Colonic mucosa (tissue), 4 donors: ENCODE measurements at regions not wholly inside any gene's neighbourhood (a gene's known extent, or its start where the extent isn't known, plus 50 kb on each side); places are given as distances from the start of the nearest gene placed in this dataset.

Source experiments
- DNase-seq: peaks from one replicate; pipeline ENCODE4 v3.0.0-alpha.2; 2020
- H3K27ac ChIP-seq: fragments of 200-600 bp; one replicate; pipeline ENCODE4 v1.8.0; 2021
- H3K27me3 ChIP-seq: fragments of 200-600 bp; one replicate; pipeline ENCODE4 v1.8.0; 2021
- H3K36me3 ChIP-seq: fragments of 200-600 bp; one replicate; pipeline ENCODE4 v1.8.0; 2021
- H3K4me1 ChIP-seq: fragments of 200-600 bp; one replicate; pipeline ENCODE4 v1.8.0; 2021; ENCODE audit warnings: mild to moderate bottlenecking
- H3K4me3 ChIP-seq: fragments of 200-600 bp; one replicate; pipeline ENCODE4 v1.8.0; 2021
- H3K9ac ChIP-seq, 2 donors: one replicate each; pipeline ENCODE4 v1.7.0; 2013; ENCODE audit warnings: control low read depth in 2 of 2, low read depth in 2 of 2, low read length in 2 of 2
- H3K9me3 ChIP-seq: fragments of 200-600 bp; one replicate; pipeline ENCODE4 v1.8.0; 2021
- CTCF ChIP-seq: fragments of 200-600 bp; IDR thresholded peaks from one replicate; pipeline ENCODE4 v1.8.0; 2022; ENCODE audit warnings: antibody characterized with exemption, mild to moderate bottlenecking
- intact Hi-C: fragments of 100-400 bp; cut with DNase I; formaldehyde crosslinking; loops from one replicate; pipeline ENCODE4 v1.14.1; 2022
- donor health status: healthy.
- donor health status: DM: no; HTN: no; CAD: no.
- donor health status: DM: no; HTN: no; CAD: no.

GRCh38 chr17:62892061-62892675 lies 73.9 kb upstream of the TANC2 start:
- no peaks in the 10 kb centered on the region for H3K9me3 ChIP-seq
- H3K4me3 ChIP-seq, result no peak overlapping the region
- intact Hi-C loops, result no loop called here
- no peak overlapping the region for H3K27ac ChIP-seq
- DNase-seq, result no peak
- no peak for TF ChIP-seq CTCF
- no peaks in the 10 kb centered on the region for H3K27me3 ChIP-seq
- no peak overlapping the region for H3K9ac ChIP-seq
- H3K36me3 ChIP-seq, result no peaks in the 10 kb centered on the region
- no peaks in the 10 kb centered on the region for H3K4me1 ChIP-seq

- no peak overlapping the region for H3K9ac ChIP-seq
These were observed 74.4 kb upstream of the TANC2 start for GRCh38 chr17:62891659-62892058.

GRCh38 chr17:62888765-62889164 lies 77.3 kb upstream of the TANC2 start:
- no peaks in the 10 kb centered on the region for H3K27me3 ChIP-seq

More at GRCh38 chr17:62891659-62892058, 74.4 kb upstream of the TANC2 start:
- Histone ChIP-seq H3K36me3 (no peaks in the 10 kb centered on the region), H3K27ac (no peak overlapping the region), H3K27me3 (no peaks in the 10 kb centered on the region), H3K4me3 (no peak overlapping the region), H3K9me3 (no peaks in the 10 kb centered on the region), H3K4me1 (no peaks in the 10 kb centered on the region)
- no peak for DNase-seq
- TF ChIP-seq CTCF, result no peak
- intact Hi-C loops, result no loop called here

GRCh38 chr17:62888148-62888547 lies 77.9 kb upstream of the TANC2 start:
- intact Hi-C loops, result no loop called here
- Histone ChIP-seq H3K27ac (no peak overlapping the region), H3K4me3 (no peak overlapping the region), H3K36me3 (no peaks in the 10 kb centered on the region), H3K4me1 (no peaks in the 10 kb centered on the region), H3K9me3 (no peaks in the 10 kb centered on the region), H3K27me3 (no peaks in the 10 kb centered on the region), H3K9ac (no peak overlapping the region)
- no peak for TF ChIP-seq CTCF
- no peak for DNase-seq

More at GRCh38 chr17:62888765-62889164, 77.3 kb upstream of the TANC2 start:
- intact Hi-C loops, result no loop called here
- no peaks in the 10 kb centered on the region for H3K4me1 ChIP-seq
- no peak overlapping the region for H3K27ac ChIP-seq
- no peaks in the 10 kb centered on the region for H3K36me3 ChIP-seq
- H3K4me3 ChIP-seq, result no peak overlapping the region
- TF ChIP-seq CTCF, result no peak
- no peak overlapping the region for H3K9ac ChIP-seq
- no peaks in the 10 kb centered on the region for H3K9me3 ChIP-seq
- no peak for DNase-seq

- Histone ChIP-seq H3K4me1 (no peaks in the 10 kb centered on the region), H3K9me3 (no peaks in the 10 kb centered on the region), H3K27ac (no peak overlapping the region), H3K27me3 (no peaks in the 10 kb centered on the region), H3K36me3 (no peaks in the 10 kb centered on the region), H3K4me3 (no peak overlapping the region), H3K9ac (no peak overlapping the region)
- DNase-seq, result no peak
- no peak for TF ChIP-seq CTCF
- intact Hi-C loops, result no loop called here
These were observed 78.6 kb upstream of the TANC2 start for GRCh38 chr17:62887437-62887836.
